Posterior vena cava (tissue), 2 donors: ENCODE measurements at regions not wholly inside any gene's neighbourhood (a gene's known extent, or its start where the extent isn't known, plus 50 kb on each side); places are given as distances from the start of the nearest gene placed in this dataset.
"Not testable (repeated sequence)": the region's sequence is repeated elsewhere in the genome, so short reads cannot be mapped to it uniquely, and the experiment has no call there.

Source experiments
- DNase-seq: peaks from one replicate; pipeline ENCODE4 v3.0.0-alpha.2; 2020; ENCODE audit warnings: low spot score
- intact Hi-C, 2 donors: fragments of 100-400 bp; cut with DNase I; formaldehyde crosslinking; loops; one replicate each; pipeline versions ENCODE4 v1.14.1 to v1.14.2; 2022 to 2023
- donor health status: DM: yes; HTN: yes; CAD: no.
- donor health status: DM: yes; HTN: yes; CAD: no.

- DNase-seq = no peak
- intact Hi-C loops = no loop called here
These were observed 71.5 kb upstream of the BMP2 start for GRCh38 chr20:6696001-6696400.

DNA sequence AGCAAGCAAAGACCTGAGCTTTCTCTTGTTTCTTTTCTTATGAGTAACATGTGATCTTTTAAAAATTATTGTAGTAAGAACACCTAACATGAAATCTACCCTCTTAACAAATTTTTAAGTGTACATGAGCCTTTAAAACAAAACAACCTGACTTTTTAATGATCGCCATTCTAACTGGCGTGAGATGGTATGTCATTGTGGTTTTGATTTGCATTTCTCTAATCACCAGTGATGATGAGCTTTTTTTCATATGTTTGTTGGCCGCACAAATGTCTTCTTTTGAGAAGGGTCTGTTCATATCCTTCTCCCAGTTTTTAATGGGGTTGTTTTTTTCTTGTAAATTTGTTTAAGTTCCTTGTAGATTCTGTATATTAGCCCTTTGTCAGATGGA is 73.7 kb upstream of the BMP2 start:
- intact Hi-C loops, DNase-seq: not testable (repeated sequence)

GRCh38 chr20:6693178-6693807 is 74.2 kb upstream of the BMP2 start:
- intact Hi-C loops = no loop called here
- no peak for DNase-seq

- intact Hi-C loops = no loop called here
- no peak for DNase-seq
These were observed 74.8 kb upstream of the BMP2 start for GRCh38 chr20:6692566-6693173.

DNA sequence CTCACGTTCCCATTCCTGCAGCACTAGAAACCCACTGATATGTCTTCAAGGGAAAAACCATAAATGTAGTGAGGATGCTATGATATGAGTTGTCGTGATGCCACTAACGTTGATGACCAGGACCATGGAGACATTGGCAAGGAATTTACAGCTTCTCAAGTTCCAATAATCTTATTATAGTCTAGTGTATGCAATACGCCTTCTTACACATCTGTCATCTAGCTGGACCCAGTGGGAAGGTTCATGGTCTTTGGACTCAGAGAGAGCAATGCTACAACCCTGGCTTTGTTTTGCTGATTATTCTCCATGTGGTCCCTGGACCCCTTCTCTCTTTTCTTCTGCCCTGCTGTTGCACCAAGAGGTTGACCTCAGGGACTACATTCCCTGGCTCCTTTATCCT is 76.0 kb upstream of the BMP2 start:
- intact Hi-C loops = no loop called here
- no peak for DNase-seq

GRCh38 chr20:6689339-6689973 is 78.0 kb upstream of the BMP2 start:
- intact Hi-C loops = no loop called here
- no peak for DNase-seq

- no peak for DNase-seq
These were observed 81.3 kb upstream of the BMP2 start for GRCh38 chr20:6686171-6686570.

DNA sequence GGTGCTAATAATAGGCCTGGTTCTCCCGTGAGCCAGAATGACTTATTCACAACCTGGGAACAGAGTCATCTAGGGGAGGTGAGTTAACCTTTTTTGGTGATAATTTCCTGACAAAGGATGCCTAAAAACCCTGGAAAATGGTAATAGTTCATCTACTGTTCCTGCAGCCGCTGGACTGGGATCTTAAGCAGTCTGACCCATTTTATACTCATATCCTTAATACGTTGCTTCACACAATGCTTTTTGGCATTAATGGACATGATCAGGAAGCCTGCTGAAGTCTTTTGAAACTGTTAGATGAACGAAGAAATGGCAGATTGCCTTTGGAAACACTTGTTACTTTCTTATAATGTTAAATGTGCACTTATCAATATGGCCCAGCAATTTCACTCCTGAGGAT is 81.9 kb upstream of the BMP2 start:
- intact Hi-C loops = no loop called here
- no peak for DNase-seq

More at GRCh38 chr20:6686171-6686570, 81.3 kb upstream of the BMP2 start:
- intact Hi-C loops = no loop called here

DNA sequence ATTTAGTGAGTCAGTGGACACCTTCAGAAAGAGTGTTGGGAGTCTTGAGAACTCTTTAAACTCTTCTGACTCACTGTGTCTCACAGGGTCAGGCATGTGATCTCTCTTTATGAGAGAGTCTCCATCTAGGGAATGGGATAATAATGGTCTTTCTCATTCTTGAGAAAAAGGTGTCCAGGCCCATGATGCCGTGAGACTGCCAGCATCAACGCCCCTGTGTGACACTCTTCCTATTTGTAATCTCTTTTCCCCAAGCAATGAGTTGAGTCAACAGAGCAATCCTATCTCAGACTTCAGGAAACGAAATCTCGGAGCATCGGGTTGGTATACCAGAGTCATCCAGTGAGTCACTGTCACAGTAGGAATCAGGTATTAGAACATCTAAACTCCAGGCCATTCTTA is 82.3 kb upstream of the BMP2 start:
- intact Hi-C loops = no loop called here
- DNase-seq = no peak

GRCh38 chr20:6683021-6683977 is 84.2 kb upstream of the BMP2 start:
- no peak for DNase-seq
- intact Hi-C loops = no loop called here

DNA sequence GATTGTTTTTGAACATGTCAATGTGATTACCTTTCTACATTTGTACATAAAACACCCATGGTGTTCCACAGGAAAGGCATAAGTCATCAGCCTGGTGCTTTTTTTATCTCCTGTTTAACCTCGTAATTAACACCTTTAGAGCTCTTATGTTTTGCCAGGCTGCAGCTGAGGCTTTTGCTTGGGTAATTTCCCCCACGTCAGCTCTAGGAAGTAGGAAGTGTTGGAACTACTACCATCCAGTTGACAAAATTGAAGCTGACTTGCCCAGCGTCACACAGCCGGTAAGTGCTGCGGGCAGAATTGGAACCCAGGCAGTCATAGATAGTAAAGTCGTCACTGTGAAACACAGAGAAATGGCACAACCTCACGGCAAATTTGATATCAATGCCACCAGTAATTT is 86.6 kb upstream of the BMP2 start:
- intact Hi-C loops = no loop called here
- DNase-seq = no peak

DNA sequence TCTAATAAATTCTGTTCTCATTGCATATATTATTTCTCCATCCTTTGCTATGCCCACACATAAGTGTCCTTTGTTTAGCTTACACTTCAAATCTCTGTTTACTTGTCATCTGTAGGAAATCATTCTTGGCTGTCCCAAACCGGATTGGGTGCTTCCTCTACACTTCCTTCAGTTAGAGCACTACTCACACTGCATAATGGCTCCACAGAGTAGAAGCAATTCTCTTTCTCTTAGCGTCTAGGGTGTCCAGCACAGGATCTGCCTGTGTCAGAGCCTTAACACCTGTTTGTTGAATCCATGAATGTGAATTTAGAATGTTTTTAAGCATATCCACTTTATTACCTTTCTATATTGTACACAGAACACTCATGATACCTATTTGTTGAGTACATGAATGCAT is 87.0 kb upstream of the BMP2 start:
- intact Hi-C loops = no loop called here
- no peak for DNase-seq

GRCh38 chr20:6679086-6679485 is 88.4 kb upstream of the BMP2 start:
- intact Hi-C loops = no loop called here
- no peak for DNase-seq

DNA sequence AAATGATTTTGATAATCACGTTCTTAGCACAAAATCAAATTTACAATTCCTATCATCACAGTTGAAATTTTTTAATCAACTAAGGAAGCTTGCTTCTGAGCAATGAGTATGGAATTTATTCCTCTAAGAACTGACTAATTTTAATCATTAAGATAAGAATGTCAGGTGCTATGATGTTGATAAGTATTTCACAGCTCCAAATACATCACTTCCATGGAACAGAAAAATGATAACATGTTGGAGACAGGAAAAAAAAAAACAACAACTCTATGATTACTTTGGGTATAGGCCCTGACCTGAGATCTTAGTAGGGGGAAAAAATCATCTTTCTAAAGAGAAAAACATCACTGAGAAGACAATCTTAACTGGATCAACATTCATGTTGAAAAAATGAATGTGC is 89.4 kb upstream of the BMP2 start:
- DNase-seq = no peak
- intact Hi-C loops = no loop called here

- intact Hi-C loops = no loop called here
- DNase-seq = no peak
These were observed 92.7 kb upstream of the BMP2 start for GRCh38 chr20:6674831-6675230.

- intact Hi-C loops = no loop called here
- no peak for DNase-seq
These were observed 94.4 kb upstream of the BMP2 start for GRCh38 chr20:6673071-6673470.

- no peak for DNase-seq
- intact Hi-C loops = no loop called here
These were observed 95.7 kb upstream of the BMP2 start for GRCh38 chr20:6671829-6672228.

GRCh38 chr20:6668546-6668945 is 98.9 kb upstream of the BMP2 start:
- intact Hi-C loops = no loop called here
- no peak for DNase-seq

- DNase-seq = no peak
- intact Hi-C loops = no loop called here
These were observed 101.7 kb upstream of the BMP2 start for GRCh38 chr20:6665621-6666355.
